Right ventricle myocardium superior (tissue), 1 donor: ENCODE measurements at regions not wholly inside any gene's neighbourhood (a gene's known extent, or its start where the extent isn't known, plus 50 kb on each side); places are given as distances from the start of the nearest gene placed in this dataset.

Experiments used
- ATAC-seq: fragments of 200-7000 bp; cut with Tn5 transposase; one replicate; pipeline ENCODE4 v1.9.1; 2020; ENCODE audit warnings: mild to moderate bottlenecking; ENCODE audit not compliant: poor library complexity
- DNase-seq: peaks from one replicate; pipeline ENCODE4 v3.0.0-alpha.2; 2020
- intact Hi-C: fragments of 100-400 bp; cut with DNase I; formaldehyde crosslinking; loops from one replicate; pipeline ENCODE4 v1.11.2; 2022
- donor health status: DM: no; HTN: yes; CAD: no; lungs with severe emphysema.

DNA sequence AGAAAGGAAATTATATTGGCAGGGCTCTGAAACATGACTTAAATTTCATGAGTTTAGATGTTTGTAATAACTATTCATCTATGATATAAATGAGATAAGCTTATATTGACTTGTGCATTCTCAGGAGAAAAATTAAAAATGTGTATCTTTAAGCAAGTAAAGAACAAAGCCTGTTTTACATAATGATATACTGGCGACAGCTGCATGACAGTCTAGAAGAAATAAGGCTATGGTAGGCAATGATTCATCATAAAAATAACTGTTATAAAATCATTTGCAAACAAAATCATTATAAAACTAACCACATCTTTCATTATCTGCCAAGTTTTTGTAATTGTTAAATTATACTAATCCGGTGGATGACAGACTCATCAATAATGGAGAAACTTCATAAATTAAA lies 188.1 kb downstream of the ADAM29 start:
- no peak for ATAC-seq
- DNase-seq: no peak
- intact Hi-C loops: no loop called here

DNA sequence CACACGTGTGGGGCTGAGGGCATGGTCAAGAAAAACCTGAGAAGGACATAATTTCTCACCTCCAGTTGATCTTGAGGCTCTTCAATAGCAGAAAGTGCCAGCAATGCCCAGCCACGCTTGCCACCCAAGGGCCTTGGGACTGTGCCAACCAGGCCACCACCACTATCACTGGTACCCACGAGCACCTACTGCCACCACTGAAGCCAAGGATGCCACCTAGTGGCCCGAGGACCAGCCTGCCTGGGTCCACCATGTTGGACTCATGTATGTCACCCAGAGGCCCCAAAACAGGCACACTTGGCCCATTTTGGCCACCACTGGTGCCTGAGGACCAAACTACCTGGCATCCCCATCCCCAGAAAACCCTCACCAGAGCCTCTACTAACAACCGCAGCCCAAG lies 191.8 kb downstream of the ADAM29 start:
- intact Hi-C loops: no loop called here
- ATAC-seq (no peak), DNase-seq (no peak)

DNA sequence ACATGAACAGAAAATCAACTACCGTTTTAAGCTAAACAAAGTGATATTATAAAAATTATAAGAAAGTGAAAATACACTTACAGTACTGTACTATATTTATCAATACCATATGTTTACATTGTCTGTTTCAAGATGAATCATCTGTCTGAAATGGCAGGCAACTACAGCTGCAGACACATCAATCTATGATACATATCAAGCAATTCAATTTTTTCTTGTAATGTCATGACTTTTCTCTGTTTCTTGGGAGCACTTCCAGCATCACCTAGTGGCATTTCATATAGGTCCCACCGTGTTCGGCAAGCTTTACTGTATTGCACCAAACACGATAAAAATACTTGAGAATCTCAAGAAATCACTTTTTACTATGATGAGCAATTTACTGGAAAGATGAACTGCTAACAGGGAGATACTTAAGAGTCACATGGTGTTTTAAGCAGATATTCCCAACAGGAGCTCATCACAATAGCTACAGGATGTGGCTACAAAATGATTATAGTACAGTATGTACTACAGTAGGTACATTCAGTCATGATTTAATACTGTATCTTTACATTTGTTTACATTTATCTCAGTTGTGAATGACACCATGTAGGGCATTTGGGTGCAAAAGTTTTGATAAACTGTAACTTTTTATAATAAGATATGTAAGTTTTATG lies 207.4 kb downstream of the ADAM29 start:
- intact Hi-C loops: no loop called here
- no peak for DNase-seq
- ATAC-seq: no peak

DNA sequence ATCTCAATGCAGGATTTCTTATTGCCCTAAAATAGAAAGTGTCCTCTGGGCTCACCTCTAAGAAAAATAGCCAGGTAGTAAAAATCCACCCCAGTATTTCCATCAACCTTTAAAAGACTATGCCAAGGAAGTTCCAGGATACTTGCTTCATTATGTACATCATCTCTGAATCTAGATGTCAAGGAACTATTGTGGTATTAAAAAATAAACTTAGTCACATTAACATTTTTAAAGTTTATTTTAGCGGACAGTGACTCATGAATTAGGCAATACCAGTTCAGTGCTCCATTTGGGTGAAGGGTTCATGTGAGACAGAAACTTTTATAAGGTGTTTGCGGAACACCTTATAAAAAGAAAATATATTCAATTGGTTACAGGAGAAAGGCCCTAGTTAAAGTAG lies 209.2 kb downstream of the ADAM29 start:
- no peak for DNase-seq
- intact Hi-C loops: no loop called here
- ATAC-seq: no peak

DNA sequence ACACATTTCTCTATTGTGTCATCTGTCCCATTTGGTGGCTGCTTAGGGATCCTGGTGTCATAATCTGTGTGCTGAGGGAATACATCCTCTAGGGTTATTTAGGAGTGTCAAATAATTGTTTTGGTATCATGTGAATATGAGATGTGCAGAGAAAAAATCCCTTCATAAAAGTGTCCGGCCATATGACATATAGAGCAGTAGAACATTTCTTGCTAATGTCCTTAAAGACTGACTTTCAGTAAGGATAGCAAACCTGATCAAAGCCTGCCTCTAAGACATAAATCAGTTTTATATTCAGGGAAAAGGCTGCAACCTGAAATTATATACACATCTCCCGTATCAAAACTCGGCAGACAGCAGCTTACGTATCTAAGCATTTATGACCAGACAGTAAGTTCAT lies 211.6 kb downstream of the ADAM29 start:
- intact Hi-C loops: no loop called here
- no peak for ATAC-seq
- DNase-seq: no peak

DNA sequence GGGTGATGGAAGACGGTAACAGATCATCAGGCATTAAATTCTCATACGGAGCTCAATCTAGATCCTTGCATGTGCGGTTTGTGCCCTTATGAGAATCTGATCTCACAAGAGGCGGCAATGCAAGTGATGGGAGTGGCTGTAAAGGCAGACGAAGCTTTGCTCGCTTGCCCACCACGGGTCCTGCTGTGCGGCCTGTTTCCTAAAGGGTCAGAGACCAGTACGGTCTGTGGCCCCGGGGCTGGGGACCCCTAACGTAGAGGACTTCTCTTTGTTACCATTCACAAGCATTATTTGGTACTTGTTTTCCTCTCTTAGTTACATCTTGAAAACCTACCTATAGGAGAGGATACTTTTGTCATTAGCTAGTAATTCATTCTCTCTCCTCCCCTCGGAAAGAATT lies 221.0 kb downstream of the ADAM29 start:
- no peak for DNase-seq
- intact Hi-C loops: no loop called here
- no peak for ATAC-seq

DNA sequence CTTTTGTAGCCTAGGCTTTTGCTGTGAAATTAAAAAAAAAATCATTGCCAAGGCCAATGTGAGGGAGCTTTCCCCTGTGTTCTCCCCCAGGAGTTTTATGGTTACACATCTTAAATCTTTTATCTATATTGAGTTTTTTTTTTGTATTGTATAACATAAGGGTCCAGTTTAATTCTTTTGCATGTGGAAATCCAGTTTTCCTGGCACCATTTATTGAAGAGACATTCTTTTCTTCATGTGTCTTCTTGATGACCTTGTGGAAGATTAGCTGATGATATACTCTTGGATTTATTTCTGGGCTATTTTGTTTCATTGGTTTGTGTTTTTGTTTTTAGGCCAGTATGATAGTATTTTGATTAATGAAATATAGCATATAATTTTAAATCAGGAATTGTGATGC lies 225.0 kb downstream of the ADAM29 start:
- intact Hi-C loops: no loop called here
- DNase-seq (no peak), ATAC-seq (no peak)

DNA sequence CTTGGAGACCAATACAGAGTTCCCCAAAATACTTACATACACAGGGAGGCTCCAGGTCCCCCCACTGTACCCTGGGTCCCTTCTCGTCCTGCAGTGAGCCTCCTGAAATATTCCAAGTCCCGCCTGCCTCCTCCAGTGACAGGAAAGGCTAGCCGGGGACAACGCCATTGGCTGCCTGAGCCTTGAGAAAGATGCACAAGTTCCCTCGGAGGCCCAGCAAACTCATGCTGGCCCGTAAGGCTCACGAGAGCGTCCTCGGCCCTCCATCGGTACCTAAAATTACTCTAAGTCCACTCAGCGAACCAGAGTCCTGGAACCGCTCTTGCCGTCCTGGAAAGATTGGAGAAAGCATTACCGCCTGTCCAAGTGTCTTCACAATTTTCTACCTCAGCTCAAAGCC lies 228.6 kb downstream of the ADAM29 start:
- intact Hi-C loops: no loop called here
- DNase-seq (no peak), ATAC-seq (no peak)

DNA sequence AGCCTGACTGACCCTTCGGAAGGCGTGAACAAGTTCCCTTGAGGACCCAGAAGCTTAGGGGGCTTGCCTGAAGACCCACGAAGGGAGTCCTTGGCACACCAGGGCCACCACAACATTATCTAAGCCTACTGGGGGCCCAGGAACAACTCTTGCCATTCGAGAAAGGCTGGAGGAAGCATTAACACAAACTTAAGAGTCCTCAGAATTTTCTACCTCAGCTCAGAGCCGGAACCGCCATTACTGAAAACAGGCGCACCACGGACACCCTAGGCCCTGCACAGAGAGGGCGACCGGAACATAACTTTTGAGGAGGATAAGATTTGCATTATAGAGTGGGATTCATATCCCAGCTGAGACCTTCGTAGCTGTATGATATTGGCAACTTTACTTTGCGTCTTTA lies 229.1 kb downstream of the ADAM29 start:
- DNase-seq (no peak), ATAC-seq (no peak)
- intact Hi-C loops: no loop called here

DNA sequence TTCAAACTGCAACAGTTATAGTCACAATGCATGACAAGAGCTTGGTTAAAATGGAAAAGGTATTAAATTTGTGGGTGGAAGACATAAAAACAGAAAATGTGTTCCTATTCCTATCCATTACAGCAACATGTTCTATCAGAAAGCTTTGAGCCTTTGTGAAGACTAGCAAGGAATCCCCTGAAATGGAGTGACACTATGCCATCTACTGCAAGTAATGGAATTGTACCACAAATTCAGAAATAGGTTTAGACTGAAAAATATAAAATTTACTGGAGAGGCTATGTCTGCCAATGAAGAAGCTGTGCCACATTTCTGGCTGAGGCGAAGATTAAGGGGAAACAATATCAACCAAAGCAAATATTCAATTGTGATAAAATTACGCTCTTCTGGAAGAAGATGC lies 247.9 kb downstream of the ADAM29 start:
- no peak for ATAC-seq
- intact Hi-C loops: no loop called here
- DNase-seq: no peak

DNA sequence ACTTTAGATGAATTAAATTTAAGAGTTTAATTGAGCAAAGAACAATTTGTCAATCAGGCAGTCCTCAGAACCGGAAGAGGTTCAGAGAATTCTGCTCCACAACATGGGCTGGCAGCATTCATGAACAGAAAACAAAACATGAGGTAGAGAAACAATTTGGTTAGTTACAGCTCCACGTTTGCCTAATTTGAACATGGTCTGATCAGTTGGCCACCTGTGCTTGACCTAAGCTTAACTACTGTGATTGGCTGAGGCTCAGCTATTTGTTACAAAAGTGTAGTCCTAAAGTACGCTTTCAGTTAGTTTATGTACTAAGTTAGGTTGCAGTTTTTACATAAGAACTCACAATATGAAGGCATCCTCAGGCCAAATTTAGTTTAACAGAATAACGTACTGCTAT lies 258.6 kb downstream of the ADAM29 start:
- no peak for ATAC-seq
- no peak for DNase-seq
- intact Hi-C loops: no loop called here

DNA sequence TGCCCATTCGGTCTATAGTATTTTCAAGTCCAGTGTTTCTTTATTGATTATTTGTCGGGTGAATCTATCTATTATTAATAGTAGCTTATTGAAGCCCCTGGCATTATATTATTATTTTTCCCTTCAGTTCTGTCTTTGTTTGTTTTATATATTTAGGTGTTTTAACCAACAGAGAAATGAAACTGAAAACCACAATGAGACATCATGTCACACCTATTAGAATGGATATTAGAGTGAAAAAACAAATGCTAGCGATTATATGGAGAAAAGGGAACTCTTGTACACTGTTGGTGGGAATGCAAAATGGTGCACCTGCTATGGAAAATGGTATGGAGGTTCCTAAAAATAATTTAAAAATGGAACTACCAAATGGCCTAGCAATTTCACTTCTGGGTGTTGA lies 272.5 kb downstream of the ADAM29 start:
- ATAC-seq: no peak
- intact Hi-C loops: no loop called here
- no peak for DNase-seq

DNA sequence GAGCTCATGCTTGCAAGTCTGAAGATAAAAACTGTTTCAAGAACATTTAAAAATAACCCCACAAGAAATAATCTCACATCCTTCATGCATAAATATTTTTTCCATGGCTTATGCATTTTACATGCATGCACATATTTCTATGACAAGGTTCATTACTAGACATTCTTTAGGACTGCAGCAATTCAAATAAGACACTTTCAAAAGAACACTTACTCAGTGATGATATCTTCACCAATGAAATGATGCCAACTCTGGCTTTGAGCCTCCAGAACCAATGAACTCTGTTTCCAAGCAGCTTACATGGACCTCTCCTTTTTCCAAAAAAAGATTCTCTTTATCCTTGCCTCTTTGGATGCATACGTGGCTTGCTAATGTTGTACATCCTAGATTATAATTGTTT lies 279.9 kb downstream of the ADAM29 start:
- intact Hi-C loops: no loop called here
- ATAC-seq: no peak

DNA sequence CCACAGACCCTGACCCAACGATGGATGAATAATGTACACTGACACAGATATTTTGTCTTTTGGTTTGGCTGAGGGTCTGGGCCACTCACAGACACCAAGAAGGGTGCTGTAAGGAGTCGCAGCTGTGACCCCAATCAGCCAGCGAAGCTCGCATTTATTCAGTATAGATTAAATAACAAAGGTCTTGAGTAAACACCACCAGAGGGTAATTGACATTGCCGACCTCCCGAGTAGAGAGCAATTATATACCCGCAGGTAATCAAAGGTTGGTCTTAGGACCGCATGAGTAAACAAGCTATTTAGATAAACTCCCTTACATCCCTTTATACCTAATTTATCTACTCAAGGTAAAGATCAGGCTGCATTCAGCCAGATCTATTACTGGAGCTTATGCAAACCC lies 297.1 kb downstream of the ADAM29 start:
- ATAC-seq: no peak
- no peak for DNase-seq
- intact Hi-C loops: no loop called here

More for the DNA sequence above, 279.9 kb downstream of the ADAM29 start:
- DNase-seq: no peak

DNA sequence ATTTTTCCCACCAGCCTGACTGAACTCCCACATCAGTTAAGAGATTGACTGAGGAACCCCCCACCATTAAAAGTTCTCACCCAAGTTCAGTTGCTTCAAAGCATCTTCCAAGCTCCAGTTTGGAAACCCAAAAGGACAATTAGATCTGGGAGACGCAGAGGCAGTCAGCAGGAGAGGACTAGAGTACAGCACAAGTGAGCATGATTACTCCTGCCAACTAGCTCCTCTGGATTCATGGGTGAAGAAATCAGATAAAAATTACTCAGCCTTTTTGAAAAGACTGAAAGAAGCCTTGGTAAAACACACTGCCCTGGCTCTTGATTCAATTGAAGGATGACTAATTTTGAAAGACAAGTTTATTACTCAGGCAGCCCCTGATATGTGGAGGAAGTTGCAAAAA lies 297.5 kb downstream of the ADAM29 start:
- intact Hi-C loops: no loop called here
- no peak for DNase-seq
- ATAC-seq: no peak

DNA sequence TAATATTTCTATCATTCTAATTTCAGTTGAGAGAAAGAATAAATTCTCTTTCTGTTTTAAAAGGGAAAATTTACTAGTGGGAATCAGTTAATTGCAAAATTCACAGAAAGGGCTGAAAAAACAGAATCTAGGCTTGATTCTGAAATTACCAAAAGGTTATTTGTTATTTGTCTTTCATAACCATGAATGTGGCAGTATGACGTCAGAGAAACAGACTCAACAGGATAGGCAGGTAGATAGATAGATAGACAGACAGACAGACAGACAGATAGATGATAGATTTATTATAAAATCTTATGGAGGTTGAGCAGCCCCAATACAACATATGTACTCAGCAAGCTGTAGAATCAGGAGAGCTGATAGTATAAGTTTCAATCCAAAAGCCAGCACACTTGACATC lies 311.0 kb downstream of the ADAM29 start:
- no peak for ATAC-seq
- no peak for DNase-seq
- intact Hi-C loops: no loop called here

DNA sequence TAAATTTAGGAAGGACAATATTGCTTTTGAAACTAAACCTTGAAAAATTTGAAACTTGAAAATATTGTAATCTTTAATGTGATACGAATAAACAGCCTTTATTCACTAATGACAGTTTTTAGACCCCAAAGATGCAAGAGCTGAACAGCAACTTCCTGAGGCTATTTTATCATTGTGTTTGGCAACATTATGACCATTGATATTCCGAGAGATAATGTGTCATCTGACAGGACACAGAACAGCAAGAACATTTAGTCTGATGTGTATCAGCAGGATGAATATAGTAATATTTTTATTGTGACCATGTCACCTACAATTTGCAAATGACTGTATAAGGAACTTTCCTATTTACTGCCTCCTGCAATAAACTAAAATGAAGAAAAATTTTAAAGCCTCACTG lies 316.0 kb downstream of the ADAM29 start:
- intact Hi-C loops: no loop called here
- no peak for ATAC-seq
- DNase-seq: no peak

DNA sequence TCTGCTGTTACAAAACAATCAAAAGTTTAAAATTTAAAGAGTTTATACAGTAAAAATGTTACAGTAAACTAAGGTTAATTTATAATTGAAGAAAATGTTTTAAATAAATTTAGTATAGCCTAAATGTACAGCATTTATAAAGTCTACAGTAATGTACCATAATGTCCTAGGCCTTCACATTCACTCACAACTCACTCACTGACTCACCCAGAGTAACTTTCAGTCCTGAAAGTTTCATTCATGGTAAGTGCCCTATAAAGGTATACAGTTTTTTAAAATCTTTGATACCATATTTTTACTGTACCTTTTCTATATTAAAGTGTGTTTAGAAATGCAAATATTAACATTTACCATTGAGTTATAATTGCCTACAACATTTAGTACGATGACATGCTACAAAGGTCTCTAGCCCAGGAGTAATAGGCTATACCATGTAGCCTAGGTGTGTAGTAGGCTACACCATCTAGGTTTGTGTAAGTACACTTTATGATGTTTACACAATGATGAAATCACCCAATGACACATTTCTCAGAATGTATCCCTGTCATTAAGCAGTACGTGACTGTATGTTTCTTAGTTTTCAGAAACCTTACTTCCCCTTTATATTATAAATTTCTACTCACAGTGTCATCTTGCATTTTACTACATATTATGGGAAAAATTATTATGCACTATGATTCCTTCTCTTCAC lies 320.8 kb downstream of the ADAM29 start:
- no peak for DNase-seq
- ATAC-seq: no peak
- intact Hi-C loops: no loop called here

DNA sequence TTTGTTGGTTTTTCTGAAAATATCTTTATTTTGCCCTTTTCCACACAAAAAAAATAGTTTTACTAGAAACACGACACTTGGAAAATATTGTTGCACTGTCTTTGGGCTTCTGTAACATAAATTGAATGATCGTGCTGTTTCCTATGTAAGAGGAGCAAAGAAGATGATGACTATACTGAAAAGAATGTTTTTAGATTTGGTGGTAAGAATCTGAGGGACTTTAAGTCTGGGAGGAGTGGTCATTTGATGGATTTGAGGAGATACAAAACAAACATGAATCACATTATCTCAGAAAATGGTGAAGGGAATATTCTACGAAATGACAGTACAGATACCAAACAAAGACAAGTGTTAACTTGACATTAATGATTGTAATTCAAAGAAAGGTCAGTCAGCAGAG lies 328.8 kb downstream of the ADAM29 start:
- intact Hi-C loops: no loop called here
- no peak for ATAC-seq
- DNase-seq: no peak

DNA sequence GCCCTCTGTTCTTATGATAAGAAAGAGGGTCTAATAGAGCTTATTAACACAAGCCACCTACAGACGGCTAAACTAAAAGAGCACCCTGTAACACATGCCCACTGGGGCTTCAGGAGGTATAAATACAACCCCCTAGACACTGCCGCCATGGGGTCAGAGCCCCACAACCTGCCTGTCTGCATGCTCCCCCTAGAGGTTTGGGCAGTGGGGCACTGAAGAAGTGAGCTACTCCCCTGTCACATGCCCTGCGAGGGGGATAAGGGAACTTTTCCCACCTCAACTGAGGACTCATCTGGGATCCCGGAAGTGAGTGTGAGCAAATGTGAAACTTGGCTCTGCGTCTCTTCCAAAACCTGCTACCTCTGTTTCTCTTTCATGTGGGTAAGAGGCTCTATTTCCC lies 334.5 kb downstream of the ADAM29 start:
- intact Hi-C loops: no loop called here
- DNase-seq: no peak
- ATAC-seq: no peak
